Chondrocyte (in vitro differentiated cells): ENCODE measurements at regions not wholly inside any gene's neighbourhood (a gene's known extent, or its start where the extent isn't known, plus 50 kb on each side); places are given as distances from the start of the nearest gene placed in this dataset.

Experiments
- DNase-seq: peaks from one replicate; pipeline ENCODE4 v3.0.0; 2021; ENCODE audit warnings: mixed read lengths, low spot score
- H3K27ac Mint-ChIP-seq: one replicate; pipeline ENCODE4 v1.8.0; 2021; ENCODE audit warnings: mild to moderate bottlenecking, moderate library complexity, mixed read lengths; ENCODE audit not compliant: unreplicated experiment
- H3K27me3 Mint-ChIP-seq: 2 replicates; pipeline ENCODE4 v1.8.0; 2021; ENCODE audit warnings: low read depth, mixed read lengths
- H3K36me3 Mint-ChIP-seq: 2 replicates; pipeline ENCODE4 v1.8.0; 2021; ENCODE audit warnings: low read depth, mixed read lengths
- H3K4me1 Mint-ChIP-seq: 2 replicates; pipeline ENCODE4 v1.8.0; 2021; ENCODE audit warnings: low read depth, mild to moderate bottlenecking, mixed read lengths
- H3K4me3 Mint-ChIP-seq: one replicate; pipeline ENCODE4 v1.8.0; 2021; ENCODE audit warnings: mild to moderate bottlenecking, moderate library complexity, mixed read lengths; ENCODE audit not compliant: unreplicated experiment
- H3K9me3 Mint-ChIP-seq: 2 replicates; pipeline ENCODE4 v1.8.0; 2021; ENCODE audit warnings: low read depth, mixed read lengths
- CTCF ChIP-seq: fragments of 200-600 bp; sonication (generic); IDR thresholded peaks from 2 replicates; pipeline ENCODE4 v1.5.0; 2021; ENCODE audit warnings: antibody characterized with exemption, mild to moderate bottlenecking, moderate library complexity

GRCh38 chr7:12761111-12761510 is 73.7 kb downstream of the ARL4A start:
- Mint-ChIP-seq H3K9me3 (peaks cover 11% of the 10 kb centered on the region), H3K27ac (no peak overlapping the region), H3K36me3 (peaks cover 4% of the 10 kb centered on the region), H3K4me1 (peaks cover 26% of the 10 kb centered on the region), H3K27me3 (no peaks in the 10 kb centered on the region), H3K4me3 (no peak overlapping the region)
- no peak for DNase-seq
- TF ChIP-seq CTCF: no peak

DNA sequence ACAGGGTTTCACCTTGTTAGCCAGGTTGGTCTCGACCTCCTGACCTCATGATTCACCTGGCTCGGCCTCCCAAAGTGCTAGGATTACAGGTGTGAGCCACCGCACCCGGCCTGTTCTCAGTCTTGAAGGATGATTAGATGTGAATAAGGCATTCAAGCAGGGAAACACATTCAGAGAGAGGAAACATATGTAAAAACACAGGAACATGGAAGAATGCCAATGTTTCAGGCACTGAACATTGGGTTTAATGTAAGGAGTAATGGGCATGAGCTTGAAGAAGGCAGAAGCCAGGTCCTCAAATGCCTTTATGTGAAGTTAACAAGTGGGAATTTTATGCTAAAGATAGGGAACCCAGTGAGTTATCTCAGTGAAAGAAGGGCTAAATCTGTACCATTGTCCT is 74.3 kb downstream of the ARL4A start:
- H3K27ac Mint-ChIP-seq: no peak overlapping the region
- no peak overlapping the region for H3K4me3 Mint-ChIP-seq
- H3K36me3 Mint-ChIP-seq: peaks cover 4% of the 10 kb centered on the region
- peaks cover 23% of the 10 kb centered on the region for H3K4me1 Mint-ChIP-seq
- no peak for DNase-seq
- H3K9me3 Mint-ChIP-seq: peaks cover 11% of the 10 kb centered on the region
- no peaks in the 10 kb centered on the region for H3K27me3 Mint-ChIP-seq
- TF ChIP-seq CTCF: no peak

DNA sequence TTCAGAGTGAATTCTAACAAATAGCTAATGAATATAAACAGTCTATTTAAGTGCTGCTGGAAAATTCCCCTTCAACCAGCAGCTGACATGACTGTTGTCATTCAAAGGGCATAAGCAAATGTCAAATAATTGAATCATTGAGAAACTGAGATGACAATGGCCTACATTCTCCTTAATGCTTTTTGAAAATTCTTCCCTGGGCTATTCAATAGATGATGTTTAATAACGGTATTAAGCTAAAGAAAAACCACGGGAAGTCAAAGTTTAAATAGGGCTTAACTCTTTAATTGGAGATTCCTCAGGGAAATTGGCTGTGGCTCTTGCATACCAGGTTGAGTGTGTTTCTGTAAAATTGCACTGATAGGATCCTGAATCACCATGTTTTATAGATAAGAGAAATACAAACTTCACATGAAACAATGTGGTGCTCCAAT is 77.0 kb downstream of the ARL4A start:
- Mint-ChIP-seq H3K27me3 (no peaks in the 10 kb centered on the region), H3K27ac (no peak overlapping the region), H3K4me1 (peaks cover 15% of the 10 kb centered on the region), H3K36me3 (peaks cover 4% of the 10 kb centered on the region), H3K4me3 (no peak overlapping the region), H3K9me3 (peaks cover 11% of the 10 kb centered on the region)
- no peak for DNase-seq
- no peak for TF ChIP-seq CTCF

DNA sequence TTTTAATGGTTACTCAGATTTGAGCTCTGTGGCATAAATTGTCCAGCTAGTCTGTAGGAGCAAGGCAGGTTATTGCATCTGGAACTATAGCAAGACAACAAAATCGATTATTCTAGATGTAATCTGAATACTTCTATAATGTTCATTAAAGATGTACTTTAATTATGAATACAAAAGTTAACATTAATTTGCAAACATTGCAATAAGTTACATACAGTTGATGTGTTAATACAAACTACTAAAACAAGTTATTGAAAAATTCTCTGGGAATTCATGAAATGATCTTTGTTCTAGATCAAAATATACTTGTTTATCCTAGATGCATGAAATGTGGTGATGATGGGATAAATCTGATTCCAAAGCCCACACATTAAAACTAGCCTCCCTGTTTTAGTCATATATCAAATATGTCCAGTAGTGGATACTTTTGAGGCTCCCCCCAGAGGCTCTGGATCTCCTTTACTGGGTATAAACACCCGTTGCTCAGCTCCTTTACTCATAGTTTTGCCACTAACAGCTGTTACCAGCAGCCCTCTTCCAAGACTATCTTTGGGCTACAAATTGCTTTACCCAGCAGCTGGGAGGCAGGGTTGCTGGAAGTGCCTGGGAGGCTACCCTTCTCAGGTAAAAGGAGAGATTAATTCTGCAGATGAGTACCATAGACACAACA is 78.1 kb downstream of the ARL4A start:
- no peak overlapping the region for H3K27ac Mint-ChIP-seq
- no peak for TF ChIP-seq CTCF
- DNase-seq: no peak
- H3K4me3 Mint-ChIP-seq: no peak overlapping the region
- H3K36me3 Mint-ChIP-seq: peaks cover 2% of the 10 kb centered on the region
- H3K4me1 Mint-ChIP-seq: peaks cover 25% of the 10 kb centered on the region
- peaks cover 4% of the 10 kb centered on the region for H3K9me3 Mint-ChIP-seq
- H3K27me3 Mint-ChIP-seq: no peaks in the 10 kb centered on the region

DNA sequence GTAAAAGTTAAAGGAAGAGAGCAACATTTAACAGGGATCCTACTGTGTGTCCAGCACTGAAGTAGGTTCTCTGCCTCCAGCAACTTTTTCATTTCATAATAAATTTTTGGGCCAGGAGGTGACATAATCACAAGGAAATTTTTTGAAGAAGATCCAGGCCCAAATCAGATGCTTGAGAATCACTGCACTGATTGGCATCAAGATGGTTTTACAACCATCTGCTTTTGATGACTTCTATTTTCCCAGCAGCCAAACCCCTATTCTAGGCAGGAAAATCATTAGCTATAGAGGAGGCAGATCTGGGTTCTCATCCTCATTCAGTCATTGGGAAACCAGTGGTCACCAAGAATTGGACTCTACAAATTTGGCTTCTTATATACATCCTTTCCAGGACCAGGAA is 79.0 kb downstream of the ARL4A start:
- TF ChIP-seq CTCF: no peak
- DNase-seq: no peak
- Mint-ChIP-seq H3K4me1 (peaks cover 25% of the 10 kb centered on the region), H3K9me3 (no peaks in the 10 kb centered on the region), H3K4me3 (no peak overlapping the region), H3K27me3 (no peaks in the 10 kb centered on the region), H3K27ac (no peak overlapping the region), H3K36me3 (no peaks in the 10 kb centered on the region)
